Fibroblast of gingiva (primary cell): ENCODE measurements at regions not wholly inside any gene's neighbourhood (a gene's known extent, or its start where the extent isn't known, plus 50 kb on each side); places are given as distances from the start of the nearest gene placed in this dataset.

ENCODE experiments used
- DNase-seq: peaks from one replicate; pipeline ENCODE4 v3.0.0-alpha.2; 2011; ENCODE audit warnings: low read depth

GRCh38 chrX:45807572-45808425 lies 607.1 kb upstream of the DIPK2B start:
- peak; percentile 17 for DNase-seq

DNA sequence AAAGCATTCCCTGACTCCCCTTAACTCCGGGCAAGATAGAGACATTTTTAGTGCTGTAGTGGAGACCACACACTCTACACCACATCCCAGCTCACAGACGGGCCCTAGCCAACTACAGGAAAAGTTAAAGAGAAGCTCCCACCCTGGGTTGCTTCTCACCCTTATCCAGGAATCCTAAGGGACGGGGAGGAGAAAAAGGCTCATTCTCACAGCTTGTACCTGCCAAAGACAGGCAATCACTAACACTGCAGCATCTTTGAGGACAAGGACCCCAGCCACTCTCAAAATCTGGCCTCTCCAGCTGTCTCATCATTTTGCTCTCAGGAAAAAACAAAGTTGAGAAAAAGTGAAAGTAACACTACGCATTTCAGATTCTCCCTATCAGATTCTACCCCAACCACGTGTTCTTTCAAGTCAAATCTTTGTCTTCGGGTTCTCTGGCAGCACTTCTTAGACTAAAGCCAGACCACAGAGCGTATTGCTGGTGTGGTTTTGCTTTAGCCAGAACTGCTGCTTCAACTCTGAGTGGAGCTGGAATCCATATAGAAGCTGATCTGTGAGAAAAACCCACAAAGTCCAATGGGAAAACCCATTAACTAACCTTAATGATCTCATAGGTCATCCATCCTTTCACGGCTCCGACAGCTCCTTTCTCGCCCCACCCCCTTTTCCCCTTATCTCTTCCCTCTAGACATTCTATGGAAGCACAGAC lies 605.9 kb upstream of the DIPK2B start:
- DNase-seq = peak; percentile 90

DNA sequence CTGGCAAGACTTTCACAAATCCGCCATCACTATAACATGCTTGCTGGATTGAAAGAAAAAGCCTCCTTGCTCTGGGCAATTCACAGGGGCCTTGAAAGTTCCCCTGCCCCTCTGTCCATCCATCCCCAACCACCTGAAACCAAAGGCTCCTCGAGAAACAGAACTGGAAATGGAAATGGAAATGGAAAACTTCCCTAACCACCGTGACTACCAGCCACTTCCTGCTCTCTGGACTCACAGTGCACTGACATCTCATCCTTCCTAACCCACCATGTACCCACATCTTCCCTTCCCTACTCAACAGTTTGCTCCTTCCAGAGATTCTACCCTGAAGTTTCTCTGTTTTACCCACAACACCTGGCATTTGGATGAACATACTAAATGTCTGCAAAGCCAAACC lies 603.6 kb upstream of the DIPK2B start:
- no peak for DNase-seq

DNA sequence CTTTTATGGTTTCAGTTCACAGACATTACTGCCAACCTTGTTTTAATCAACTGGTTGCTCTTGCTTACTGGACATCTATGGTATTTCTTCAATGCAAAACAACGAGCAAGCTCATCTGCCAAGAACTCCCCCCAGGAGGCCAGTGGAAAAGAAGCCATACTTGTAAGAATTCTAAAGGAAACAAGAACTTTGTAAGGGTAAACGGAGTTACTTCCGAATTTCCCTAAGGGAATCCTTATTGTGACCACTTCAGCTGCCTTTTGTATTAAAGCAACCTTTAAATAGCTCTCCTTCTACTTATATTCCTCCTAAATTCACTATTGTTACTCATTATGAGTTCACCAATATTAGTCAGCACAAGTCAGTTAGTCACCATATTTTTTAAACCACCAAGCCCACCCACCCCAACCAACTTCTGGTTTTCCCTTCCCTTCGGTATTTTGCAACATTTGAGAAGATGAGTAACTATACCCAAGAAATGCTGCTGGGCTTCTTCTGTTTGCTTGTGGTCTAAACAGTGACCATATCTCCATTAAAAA lies 602.8 kb upstream of the DIPK2B start:
- DNase-seq = peak; percentile 83

DNA sequence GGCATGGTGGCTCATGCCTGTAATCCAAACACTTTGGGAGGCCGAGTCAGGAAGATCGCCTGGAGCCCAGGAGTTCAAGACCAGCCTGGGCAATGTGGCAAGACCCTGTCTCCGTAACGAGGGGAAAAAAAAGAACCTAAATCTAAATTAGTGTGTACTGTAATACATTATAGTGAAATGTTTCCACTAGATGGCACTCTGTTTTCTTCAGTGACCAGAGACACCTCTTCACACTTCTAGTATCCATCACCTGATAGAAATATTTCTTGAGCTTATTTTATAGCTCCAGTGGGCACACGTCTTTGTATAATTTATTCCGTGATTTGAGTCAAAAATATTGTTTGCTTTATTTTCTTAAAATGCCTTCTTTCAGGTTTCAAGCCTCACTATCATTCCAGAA lies 600.9 kb upstream of the DIPK2B start:
- peak; percentile 35 for DNase-seq

DNA sequence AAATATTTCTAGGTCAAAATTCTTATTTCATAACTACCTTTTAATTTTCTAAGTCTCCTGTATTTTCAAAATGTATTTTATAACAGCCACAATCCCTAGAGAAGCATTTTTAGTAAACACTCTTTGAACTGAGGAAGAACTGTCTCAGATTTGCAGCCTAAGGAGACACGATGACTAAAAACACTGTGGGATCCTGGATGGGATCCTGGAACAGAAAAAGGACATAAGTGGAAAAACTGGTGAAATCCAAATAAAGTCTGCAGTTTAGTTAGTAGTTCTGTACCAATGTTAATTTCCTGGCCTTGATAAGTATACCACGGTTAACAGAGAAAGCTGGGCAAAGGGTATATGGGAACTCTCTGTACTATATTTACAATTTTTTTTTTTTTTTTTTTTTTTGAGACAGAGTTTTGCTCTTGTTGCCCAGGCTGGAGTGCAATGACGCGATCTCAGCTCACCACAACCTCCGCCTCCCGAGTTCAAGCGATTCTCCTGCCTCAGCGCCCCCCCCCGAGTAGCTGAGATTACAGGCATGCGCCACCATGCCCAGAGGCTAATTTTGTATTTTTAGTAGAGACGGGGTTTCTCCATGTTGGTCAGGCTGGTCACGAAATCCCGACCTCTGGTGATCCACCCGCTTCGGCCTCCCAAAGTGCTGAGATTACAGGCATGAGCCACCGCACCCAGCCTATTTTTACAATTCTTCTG lies 600.2 kb upstream of the DIPK2B start:
- peak; percentile 51 for DNase-seq

DNA sequence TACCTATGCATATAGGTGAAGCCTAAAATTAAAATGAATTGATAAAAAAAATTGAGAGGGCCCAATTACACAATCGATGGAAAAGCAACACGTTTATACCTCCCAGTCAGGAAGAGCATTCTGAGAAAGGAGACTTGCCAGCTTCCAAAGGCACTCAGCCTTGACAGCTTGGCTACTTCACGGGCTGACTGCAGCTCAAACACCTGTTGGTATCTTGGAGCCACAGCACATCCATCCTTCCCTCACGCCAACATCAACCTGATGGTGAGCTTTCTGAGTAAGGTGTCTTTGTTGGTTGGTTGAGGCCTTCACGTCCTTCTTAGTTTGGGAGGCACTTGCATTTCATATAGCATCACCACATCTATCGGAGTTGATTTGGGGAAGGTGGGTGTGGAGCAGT lies 598.9 kb upstream of the DIPK2B start:
- no peak for DNase-seq

GRCh38 chrX:45795546-45795945 lies 594.9 kb upstream of the DIPK2B start:
- no peak for DNase-seq

- DNase-seq = no peak
These were observed 594.3 kb upstream of the DIPK2B start for GRCh38 chrX:45794995-45795337.

DNA sequence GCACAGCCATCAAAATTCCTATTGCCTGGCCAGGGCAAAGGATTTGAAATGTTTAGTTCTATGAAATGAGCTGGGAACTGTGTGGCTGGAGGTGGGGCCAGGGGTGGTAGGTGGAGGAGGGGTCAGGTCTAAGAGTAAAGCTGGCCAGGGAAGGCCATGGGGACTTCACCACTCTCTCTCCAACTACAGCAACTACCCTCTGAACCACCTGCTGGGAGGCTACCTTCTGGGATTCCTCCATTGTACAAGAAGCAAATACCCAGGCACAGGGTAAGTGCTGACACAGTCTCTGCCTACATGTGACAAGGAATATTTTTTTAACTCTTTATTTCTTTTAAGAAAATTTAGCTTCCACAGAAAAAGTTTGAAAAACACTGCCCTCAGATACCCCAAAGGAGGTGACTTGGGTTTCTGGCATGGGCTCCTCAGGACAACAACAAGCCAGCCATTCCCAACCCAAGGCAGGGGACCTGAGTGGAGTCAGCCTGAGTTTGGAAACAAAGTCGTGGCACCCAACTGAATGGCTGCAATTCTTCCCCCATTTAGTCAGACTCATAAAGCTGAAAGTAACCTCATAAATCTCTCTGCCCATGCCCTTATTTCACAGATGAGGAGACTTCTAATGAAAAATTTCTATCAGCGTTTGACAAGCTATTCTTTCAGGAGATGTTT lies 593.8 kb upstream of the DIPK2B start:
- no peak for DNase-seq

DNA sequence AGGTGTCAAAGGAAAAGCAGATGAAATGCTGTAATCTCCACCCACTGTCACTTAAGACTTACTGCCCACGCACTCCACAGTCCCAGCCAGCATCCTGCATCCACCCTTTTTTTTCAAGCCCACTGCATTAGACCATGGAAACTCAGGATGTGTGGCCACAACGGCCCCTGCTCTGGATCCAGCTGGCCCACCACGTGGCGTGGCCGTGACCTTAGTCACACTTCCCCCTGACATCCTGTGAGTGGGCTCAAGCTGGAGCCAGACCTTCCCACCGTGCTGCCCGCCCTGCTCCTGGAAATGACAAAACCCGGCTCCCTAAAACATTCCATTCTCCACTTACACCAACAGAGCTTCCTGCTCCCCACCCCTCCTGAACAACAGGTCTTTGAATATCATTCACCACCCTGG lies 588.3 kb upstream of the DIPK2B start:
- no peak for DNase-seq

GRCh38 chrX:45788315-45788714 lies 587.6 kb upstream of the DIPK2B start:
- peak; percentile 8 for DNase-seq

- no peak for DNase-seq
These were observed 583.9 kb upstream of the DIPK2B start for GRCh38 chrX:45784590-45784989.

GRCh38 chrX:45783002-45783401 lies 582.3 kb upstream of the DIPK2B start:
- DNase-seq = no peak

- DNase-seq = peak; percentile 76
These were observed 581.4 kb upstream of the DIPK2B start for GRCh38 chrX:45781901-45782553.

GRCh38 chrX:45778616-45779015 lies 577.9 kb upstream of the DIPK2B start:
- DNase-seq = peak; percentile 50

DNA sequence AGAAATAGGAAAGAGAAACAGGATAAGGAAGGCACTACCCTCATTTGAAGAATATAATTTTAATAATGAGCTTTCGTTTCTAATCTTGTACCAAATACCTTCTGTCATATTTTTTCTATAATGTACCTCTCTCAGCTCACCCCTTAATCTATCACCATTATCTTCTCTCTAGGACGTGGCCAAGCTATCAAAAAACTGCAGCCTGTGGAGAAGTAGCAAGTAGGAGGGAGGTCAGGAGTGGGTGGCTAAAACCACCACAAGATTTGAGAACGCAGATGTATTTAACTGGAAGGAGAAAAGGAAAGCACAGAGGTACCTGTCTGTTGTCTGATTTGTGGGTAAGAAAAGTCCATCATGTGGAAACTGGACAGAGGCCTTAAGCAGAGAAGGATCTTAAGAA lies 576.7 kb upstream of the DIPK2B start:
- DNase-seq = no peak

- DNase-seq = peak; percentile 73
These were observed 574.8 kb upstream of the DIPK2B start for GRCh38 chrX:45775468-45775867.

GRCh38 chrX:45774961-45775360 lies 574.3 kb upstream of the DIPK2B start:
- peak; percentile 48 for DNase-seq

- no peak for DNase-seq
These were observed 572.9 kb upstream of the DIPK2B start for GRCh38 chrX:45773572-45773971.

- DNase-seq = peak; percentile 45
These were observed 571.1 kb upstream of the DIPK2B start for GRCh38 chrX:45771560-45772340.
